Mucosa of descending colon (tissue), 3 donors: ENCODE measurements at regions not wholly inside any gene's neighbourhood (a gene's known extent, or its start where the extent isn't known, plus 50 kb on each side); places are given as distances from the start of the nearest gene placed in this dataset.
A peak's percentile ranks its signal among the peaks of the same experiment; 100 is the strongest.

ENCODE experiments used
- ATAC-seq: fragments of 200-7000 bp; cut with Tn5 transposase; one replicate; pipeline ENCODE4 v1.9.1; 2020; ENCODE audit warnings: mild to moderate bottlenecking, moderate library complexity
- DNase-seq, 3 donors: peaks; one replicate each; pipeline ENCODE4 v3.0.0-alpha.2; 2020
- H3K36me3 ChIP-seq: fragments of 200-600 bp; one replicate; pipeline ENCODE4 v1.8.0; 2021; ENCODE audit warnings: low read depth, mild to moderate bottlenecking
- H3K4me1 ChIP-seq: fragments of 200-600 bp; one replicate; pipeline ENCODE4 v1.8.0; 2021; ENCODE audit warnings: low read depth, mild to moderate bottlenecking
- H3K4me3 ChIP-seq: fragments of 200-600 bp; one replicate; pipeline ENCODE4 v1.8.0; 2021; ENCODE audit warnings: mild to moderate bottlenecking
- H3K9me3 ChIP-seq: fragments of 200-600 bp; one replicate; pipeline ENCODE4 v1.8.0; 2021; ENCODE audit warnings: mild to moderate bottlenecking
- intact Hi-C, 2 donors: fragments of 100-400 bp; cut with DNase I in 1 of 2; cut with micrococcal nuclease in 1 of 2; formaldehyde crosslinking; loops; one replicate each; pipeline versions ENCODE4 v1.11.0 to v1.11.1; 2022; cut with DNase I, micrococcal nuclease
- TF ChIP-seq, protein P1 (sequence below): fragments of 200-600 bp; IDR thresholded peaks from one replicate; pipeline ENCODE4 v1.8.0; 2022; ENCODE audit warnings: antibody characterized with exemption, mild to moderate bottlenecking
- donor health status: DM: no; HTN: no; CAD: no; lungs with moderate emphysema.
- donor health status: DM: no; HTN: no; CAD: no.
- donor health status: DM: no; HTN: yes; CAD: no.

DNA sequence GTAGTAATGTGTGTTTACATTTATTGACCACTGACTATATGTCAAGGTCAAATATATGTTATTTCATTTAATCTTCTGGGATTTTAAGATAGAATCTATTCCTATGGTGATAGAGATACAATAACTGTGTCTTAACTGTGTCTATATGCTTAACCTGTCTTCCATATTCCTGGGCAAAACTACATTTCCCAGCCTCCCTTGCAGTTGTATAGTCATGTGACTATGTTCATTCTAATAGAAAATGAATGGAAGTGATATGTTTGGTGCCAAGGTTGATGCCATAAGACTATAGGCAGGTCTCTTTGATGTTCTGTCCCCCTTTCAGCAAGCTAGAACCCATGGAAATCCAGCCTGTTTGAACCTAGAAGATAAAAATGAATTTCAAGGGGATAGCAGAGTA, 258.8 kb upstream of the PDZRN3 start:
- ATAC-seq (no peak), DNase-seq (no peak)
- H3K36me3 ChIP-seq = no peaks in the 10 kb centered on the region
- intact Hi-C loops = no loop called here
- no peak overlapping the region for H3K4me3 ChIP-seq
- H3K4me1 ChIP-seq = no peaks in the 10 kb centered on the region
- no peaks in the 10 kb centered on the region for H3K9me3 ChIP-seq
- TF ChIP-seq, protein P1, sequence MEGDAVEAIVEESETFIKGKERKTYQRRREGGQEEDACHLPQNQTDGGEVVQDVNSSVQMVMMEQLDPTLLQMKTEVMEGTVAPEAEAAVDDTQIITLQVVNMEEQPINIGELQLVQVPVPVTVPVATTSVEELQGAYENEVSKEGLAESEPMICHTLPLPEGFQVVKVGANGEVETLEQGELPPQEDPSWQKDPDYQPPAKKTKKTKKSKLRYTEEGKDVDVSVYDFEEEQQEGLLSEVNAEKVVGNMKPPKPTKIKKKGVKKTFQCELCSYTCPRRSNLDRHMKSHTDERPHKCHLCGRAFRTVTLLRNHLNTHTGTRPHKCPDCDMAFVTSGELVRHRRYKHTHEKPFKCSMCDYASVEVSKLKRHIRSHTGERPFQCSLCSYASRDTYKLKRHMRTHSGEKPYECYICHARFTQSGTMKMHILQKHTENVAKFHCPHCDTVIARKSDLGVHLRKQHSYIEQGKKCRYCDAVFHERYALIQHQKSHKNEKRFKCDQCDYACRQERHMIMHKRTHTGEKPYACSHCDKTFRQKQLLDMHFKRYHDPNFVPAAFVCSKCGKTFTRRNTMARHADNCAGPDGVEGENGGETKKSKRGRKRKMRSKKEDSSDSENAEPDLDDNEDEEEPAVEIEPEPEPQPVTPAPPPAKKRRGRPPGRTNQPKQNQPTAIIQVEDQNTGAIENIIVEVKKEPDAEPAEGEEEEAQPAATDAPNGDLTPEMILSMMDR = no peak

DNA sequence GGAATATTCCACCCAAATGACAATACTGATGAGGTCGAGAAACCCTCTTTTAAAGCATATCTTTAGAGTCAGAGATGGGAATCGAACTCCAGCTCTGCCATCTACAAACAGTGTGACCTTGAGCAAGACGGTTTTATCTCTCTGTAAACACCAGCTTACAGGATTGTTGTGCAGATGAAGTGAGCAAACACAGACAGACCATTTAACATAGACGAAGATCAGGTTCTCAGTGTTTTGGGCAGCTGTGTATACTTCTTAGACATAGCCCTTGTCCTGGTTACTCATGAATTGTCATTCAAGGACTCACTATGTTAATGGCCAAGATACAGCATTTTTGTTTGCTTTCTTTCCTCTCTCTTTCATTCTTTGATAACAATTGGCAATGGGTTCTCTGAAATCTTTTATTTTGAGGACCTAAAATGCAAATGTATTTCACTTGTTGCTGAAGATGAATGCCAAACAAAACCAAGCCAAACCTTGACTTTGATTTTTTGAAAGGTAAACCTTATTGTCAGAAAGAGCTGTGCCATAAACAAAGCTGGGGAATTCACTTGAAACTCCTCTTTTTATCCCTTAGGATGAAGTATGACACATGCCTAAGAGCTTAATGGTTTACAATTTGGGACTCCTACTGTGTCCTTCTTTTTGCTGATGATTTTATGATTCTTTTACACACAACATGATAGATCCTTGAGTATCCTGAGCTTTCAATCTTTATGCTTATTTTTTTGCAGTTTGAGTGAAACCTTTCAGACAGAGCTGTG, 250.0 kb upstream of the PDZRN3 start:
- no peaks in the 10 kb centered on the region for H3K4me1 ChIP-seq
- TF ChIP-seq, protein P1 = no peak
- no peaks in the 10 kb centered on the region for H3K9me3 ChIP-seq
- DNase-seq (no peak), ATAC-seq (no peak)
- H3K4me3 ChIP-seq = no peak overlapping the region
- H3K36me3 ChIP-seq = no peaks in the 10 kb centered on the region
- intact Hi-C loops = no loop called here

DNA sequence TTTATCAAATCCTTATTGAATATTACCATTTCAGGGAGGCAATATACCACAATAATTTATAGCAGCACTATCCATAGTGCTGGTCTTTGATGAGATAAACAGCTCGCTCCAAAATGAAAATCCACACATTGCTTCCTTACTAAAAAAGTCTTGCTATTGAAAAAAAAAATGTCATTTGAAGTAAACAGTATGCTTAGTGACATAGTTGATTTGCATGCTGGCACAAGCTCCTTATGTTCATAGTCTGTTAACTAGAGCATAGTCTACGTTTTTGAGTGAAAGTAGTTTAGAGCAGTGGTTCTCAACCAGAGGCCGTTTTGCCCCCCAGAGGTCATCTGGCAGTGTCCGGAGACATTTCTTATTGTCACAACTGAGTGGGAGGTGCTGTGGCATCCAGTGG, 249.4 kb upstream of the PDZRN3 start:
- Histone ChIP-seq H3K9me3 (no peaks in the 10 kb centered on the region), H3K4me1 (no peaks in the 10 kb centered on the region), H3K4me3 (no peak overlapping the region), H3K36me3 (no peaks in the 10 kb centered on the region)
- no peak for DNase-seq
- no peak for ATAC-seq
- intact Hi-C loops = no loop called here
- TF ChIP-seq, protein P1 = no peak

DNA sequence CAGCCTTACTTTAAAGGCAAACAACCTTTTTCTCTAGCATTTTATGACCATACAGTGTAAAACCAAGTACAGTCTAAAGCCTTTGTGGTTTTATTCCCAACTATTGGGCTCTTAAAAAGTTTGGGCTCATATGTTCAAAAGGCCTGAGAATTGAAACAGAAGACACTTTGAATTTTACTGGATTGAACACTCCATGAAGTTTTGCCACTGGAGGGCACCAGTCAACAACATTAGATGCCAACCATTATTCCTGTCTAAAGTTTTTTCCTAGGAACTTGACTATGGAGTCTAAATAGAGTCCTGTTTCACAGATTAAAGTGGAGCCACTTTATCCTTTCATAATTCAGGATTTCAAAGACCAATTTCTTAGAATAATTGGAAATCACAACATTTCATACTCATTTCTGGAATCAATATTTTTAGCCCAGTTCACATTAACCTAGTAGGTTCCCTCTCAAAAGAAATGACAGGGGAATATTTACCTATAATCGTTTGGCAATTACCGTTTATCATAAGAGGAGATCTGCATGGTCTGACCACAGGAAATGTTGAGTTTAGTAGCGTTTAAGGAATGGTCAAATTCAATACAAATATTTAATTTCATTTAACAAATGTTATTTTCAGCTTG, 244.1 kb upstream of the PDZRN3 start:
- no peaks in the 10 kb centered on the region for H3K9me3 ChIP-seq
- ATAC-seq = peak; percentile 42
- TF ChIP-seq, protein P1 = no peak
- DNase-seq = peak in 1 of 3 donors; percentile 78
- no peaks in the 10 kb centered on the region for H3K4me1 ChIP-seq
- H3K36me3 ChIP-seq = no peaks in the 10 kb centered on the region
- no peak overlapping the region for H3K4me3 ChIP-seq
- intact Hi-C loops = no loop called here

DNA sequence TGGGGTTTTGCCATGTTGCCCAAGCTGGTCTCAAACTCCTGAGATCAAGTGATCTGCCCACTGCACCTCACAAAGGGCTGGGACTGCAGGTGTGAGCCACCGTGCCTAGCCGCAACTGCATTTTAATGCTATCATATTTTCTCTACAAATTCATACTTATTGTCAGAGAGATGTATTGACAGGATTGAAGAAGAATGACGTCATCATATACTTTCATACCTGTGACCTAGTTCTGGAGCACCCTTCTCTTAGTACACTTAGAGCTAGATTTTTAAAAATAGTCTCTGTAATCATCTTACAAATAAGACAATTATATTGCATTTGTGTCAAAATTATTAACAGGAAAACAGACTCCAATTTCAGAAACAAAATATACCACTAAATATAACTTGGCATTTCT, 242.8 kb upstream of the PDZRN3 start:
- TF ChIP-seq, protein P1 = no peak
- Histone ChIP-seq H3K9me3 (no peaks in the 10 kb centered on the region), H3K36me3 (no peaks in the 10 kb centered on the region), H3K4me3 (no peak overlapping the region), H3K4me1 (no peaks in the 10 kb centered on the region)
- intact Hi-C loops = no loop called here
- no peak for ATAC-seq
- DNase-seq = no peak
